Vagina (tissue), 2 donors: ENCODE measurements at regions not wholly inside any gene's neighbourhood (a gene's known extent, or its start where the extent isn't known, plus 50 kb on each side); places are given as distances from the start of the nearest gene placed in this dataset.

Experiments used
- DNase-seq, 2 donors: peaks; one replicate each; pipeline ENCODE4 v3.0.0-alpha.2; 2017; ENCODE audit errors: extremely low spot score in 2 of 2
- H3K27ac ChIP-seq: fragments of 200-600 bp; sonication (generic); one replicate; pipeline ENCODE4 v1.5.1; 2019
- H3K27me3 ChIP-seq: fragments of 200-600 bp; sonication (generic); one replicate; pipeline ENCODE4 v1.5.1; 2019
- H3K36me3 ChIP-seq, 2 donors: fragments of 200-600 bp; sonication (generic); one replicate each; pipeline ENCODE4 v1.5.1; 2017 to 2019
- H3K4me1 ChIP-seq: fragments of 200-600 bp; sonication (generic); one replicate; pipeline ENCODE4 v1.5.1; 2019
- H3K4me3 ChIP-seq, 2 donors: fragments of 200-600 bp; sonication (generic); 1 replicate in 1 of 2; 2 replicates in 1 of 2; pipeline ENCODE4 v1.5.1; 2016 to 2019
- H3K9me3 ChIP-seq: fragments of 200-600 bp; sonication (generic); one replicate; pipeline ENCODE4 v1.5.1; 2019
- CTCF ChIP-seq, 3 experiments: fragments of 450-650 bp in 2 of 3; fragments of 200-600 bp in 1 of 3; sonication (generic) in 1 of 3; IDR thresholded peaks; one replicate each; pipeline ENCODE4 v1.5.1; 2017 to 2019; ENCODE audit warnings: antibody characterized with exemption in 3 of 3, mild to moderate bottlenecking in 2 of 3, moderate library complexity in 2 of 3
- POLR2A ChIP-seq, 2 donors: fragments of 450-650 bp; IDR thresholded peaks; one replicate each; pipeline ENCODE4 v1.6.1; 2017; ENCODE audit warnings: antibody characterized with exemption in 2 of 2, mild to moderate bottlenecking in 2 of 2, moderate library complexity in 2 of 2
- POLR2AphosphoS5 ChIP-seq, 2 donors: sonication (generic); formaldehyde crosslinking; IDR thresholded peaks; one replicate each; pipeline ENCODE4 v1.9.0; 2017; ENCODE audit warnings: antibody characterized with exemption in 2 of 2, mild to moderate bottlenecking in 2 of 2, low read depth in 1 of 2; ENCODE audit not compliant: insufficient read depth in 1 of 2
- intact Hi-C: fragments of 100-400 bp; cut with DNase I; formaldehyde crosslinking; loops from one replicate; pipeline ENCODE4 v1.15.1; 2023

GRCh38 chr6:50270415-50270814 lies 220.7 kb upstream of the DEFB112 start:
- no peak for DNase-seq
- H3K4me3 ChIP-seq: no peak overlapping the region
- H3K4me1 ChIP-seq: no peaks in the 10 kb centered on the region
- H3K9me3 ChIP-seq: no peaks in the 10 kb centered on the region
- H3K36me3 ChIP-seq: no peaks in the 10 kb centered on the region
- intact Hi-C loops: no loop called here
- H3K27me3 ChIP-seq: no peaks in the 10 kb centered on the region
- H3K27ac ChIP-seq: no peak overlapping the region
- TF ChIP-seq POLR2A (IDR thresholded peaks at IDR 0.05) (no peak), POLR2AphosphoS5 (IDR thresholded peaks at IDR 0.05; ENCODE audit: insufficient read depth in 1 of 2, low read depth in 1 of 2) (no peak), CTCF (IDR thresholded peaks at IDR 0.05) (no peak)

- Histone ChIP-seq H3K36me3 (no peaks in the 10 kb centered on the region), H3K4me1 (no peaks in the 10 kb centered on the region), H3K27ac (no peak overlapping the region), H3K9me3 (no peaks in the 10 kb centered on the region), H3K27me3 (no peaks in the 10 kb centered on the region), H3K4me3 (no peak overlapping the region)
- intact Hi-C loops: no loop called here
- no peak for TF ChIP-seq POLR2AphosphoS5 (IDR thresholded peaks at IDR 0.05; ENCODE audit: insufficient read depth in 1 of 2, low read depth in 1 of 2)
- DNase-seq: no peak
These were observed 221.5 kb upstream of the DEFB112 start for GRCh38 chr6:50271266-50271665.

DNA sequence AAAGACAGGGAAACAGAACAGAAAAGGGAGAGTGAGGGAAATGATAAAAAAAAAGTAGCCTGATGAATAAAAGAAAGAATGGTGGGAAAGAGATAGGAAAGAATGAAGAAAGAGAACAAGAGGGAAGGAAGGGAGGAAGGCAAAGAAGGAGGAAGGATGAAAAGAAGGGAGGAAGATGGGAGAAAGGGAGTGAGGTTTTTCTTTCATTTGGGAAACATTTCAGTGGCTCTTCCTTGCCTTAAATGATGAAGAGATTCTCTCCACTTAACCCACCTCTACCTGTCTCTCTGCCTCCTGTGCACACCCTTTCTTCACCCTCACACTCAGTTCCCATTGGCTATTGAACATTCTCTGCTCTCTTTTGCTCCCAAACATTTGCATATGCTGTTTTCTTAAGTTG lies 222.1 kb upstream of the DEFB112 start:
- Histone ChIP-seq H3K27ac (no peak overlapping the region), H3K4me3 (no peak overlapping the region), H3K4me1 (no peaks in the 10 kb centered on the region), H3K36me3 (no peaks in the 10 kb centered on the region), H3K27me3 (no peaks in the 10 kb centered on the region), H3K9me3 (no peaks in the 10 kb centered on the region)
- DNase-seq: no peak
- intact Hi-C loops: no loop called here
- TF ChIP-seq POLR2A (IDR thresholded peaks at IDR 0.05) (no peak), POLR2AphosphoS5 (IDR thresholded peaks at IDR 0.05; ENCODE audit: insufficient read depth in 1 of 2, low read depth in 1 of 2) (no peak), CTCF (IDR thresholded peaks at IDR 0.05) (no peak)

DNA sequence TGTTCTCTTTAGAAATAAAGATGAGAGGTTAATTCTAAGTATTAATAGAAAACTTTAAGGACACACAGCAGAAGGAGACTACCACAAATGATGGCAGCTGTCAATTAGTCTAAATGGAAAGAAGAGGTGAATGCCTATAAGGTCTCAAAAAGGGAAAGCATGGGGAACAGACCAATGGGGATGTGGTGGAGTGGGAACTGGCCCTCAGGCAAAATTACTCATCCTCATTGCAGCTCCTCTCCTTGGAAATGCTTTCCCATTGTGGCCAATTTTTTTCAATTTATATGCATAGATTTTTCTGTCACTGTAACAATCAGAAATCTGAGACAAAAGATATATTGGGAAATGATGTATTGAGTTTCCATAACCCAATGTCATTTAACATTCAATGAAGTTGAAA lies 222.9 kb upstream of the DEFB112 start:
- Histone ChIP-seq H3K36me3 (no peaks in the 10 kb centered on the region), H3K9me3 (no peaks in the 10 kb centered on the region), H3K27me3 (no peaks in the 10 kb centered on the region), H3K27ac (no peak overlapping the region), H3K4me3 (no peak overlapping the region), H3K4me1 (no peaks in the 10 kb centered on the region)
- intact Hi-C loops: no loop called here
- no peak for DNase-seq
- no peak for TF ChIP-seq POLR2A (IDR thresholded peaks at IDR 0.05)
- no peak for TF ChIP-seq POLR2AphosphoS5 (IDR thresholded peaks at IDR 0.05; ENCODE audit: insufficient read depth in 1 of 2, low read depth in 1 of 2)

DNA sequence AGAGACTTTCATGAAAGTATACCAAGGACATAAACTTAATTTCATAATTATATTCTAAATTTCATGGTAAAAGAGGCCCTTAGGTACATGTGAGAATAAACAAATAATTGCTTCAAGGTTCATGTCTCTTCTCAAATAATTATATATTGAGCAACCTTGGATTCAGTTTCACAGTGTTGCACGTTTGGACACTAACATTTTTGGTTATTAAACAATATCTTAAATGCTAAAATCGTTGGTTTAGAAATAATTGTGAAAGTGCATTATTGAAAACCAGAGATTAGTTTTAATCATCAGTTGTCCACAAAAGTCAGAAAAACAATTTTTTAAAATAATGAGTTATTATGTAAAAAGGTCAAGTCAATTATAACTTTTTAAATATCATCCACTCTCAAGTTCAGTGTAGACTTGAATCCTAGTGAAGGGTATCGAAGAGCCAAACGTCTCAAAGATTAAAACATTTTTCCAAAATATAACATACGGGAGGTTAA lies 227.1 kb upstream of the DEFB112 start:
- no peak for DNase-seq
- Histone ChIP-seq H3K27ac (no peak overlapping the region), H3K36me3 (no peaks in the 10 kb centered on the region), H3K27me3 (no peaks in the 10 kb centered on the region), H3K4me1 (no peaks in the 10 kb centered on the region), H3K9me3 (no peaks in the 10 kb centered on the region), H3K4me3 (no peak overlapping the region)
- TF ChIP-seq CTCF (IDR thresholded peaks at IDR 0.05) (no peak), POLR2A (IDR thresholded peaks at IDR 0.05) (no peak), POLR2AphosphoS5 (IDR thresholded peaks at IDR 0.05; ENCODE audit: insufficient read depth in 1 of 2, low read depth in 1 of 2) (no peak)
- intact Hi-C loops: no loop called here

DNA sequence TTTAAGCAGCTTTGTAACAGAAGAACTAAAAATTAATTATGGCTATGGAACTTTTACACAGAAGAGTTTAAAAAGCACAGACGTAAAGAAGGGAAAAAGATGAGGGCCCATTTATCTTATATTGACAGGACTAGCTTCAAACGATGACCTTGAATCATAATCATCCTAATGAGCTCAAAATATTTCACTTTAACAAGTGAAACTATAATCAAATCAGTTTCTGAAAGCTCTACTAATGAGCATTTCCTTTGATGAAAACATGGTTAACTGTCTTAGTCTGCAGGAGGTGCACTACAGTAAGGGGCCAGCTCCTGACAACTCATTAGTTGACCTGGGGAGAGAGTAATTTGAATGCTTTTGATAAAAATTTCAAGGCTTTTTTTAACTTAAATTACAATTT lies 228.0 kb upstream of the DEFB112 start:
- Histone ChIP-seq H3K4me3 (no peak overlapping the region), H3K9me3 (no peaks in the 10 kb centered on the region), H3K36me3 (no peaks in the 10 kb centered on the region), H3K27ac (no peak overlapping the region), H3K4me1 (no peaks in the 10 kb centered on the region), H3K27me3 (no peaks in the 10 kb centered on the region)
- DNase-seq: no peak
- intact Hi-C loops: no loop called here
- TF ChIP-seq CTCF (IDR thresholded peaks at IDR 0.05): no peak
